AG04450 (cell line): ENCODE measurements at regions not wholly inside any gene's neighbourhood (a gene's known extent, or its start where the extent isn't known, plus 50 kb on each side); places are given as distances from the start of the nearest gene placed in this dataset.

Source experiments
- CTCF ChIA-PET: fragments of 300-600, 350-600 bp; formaldehyde crosslinking; extraction: SDS; loops from one replicate; lab custom pipeline; 2022; ENCODE audit warnings: antibody characterized with exemption, inconsistent platforms; lab: Charles Lee
- POLR2A ChIA-PET: fragments of 350-600 bp; formaldehyde crosslinking; extraction: SDS; loops from one replicate; lab custom pipeline; 2021; ENCODE audit warnings: antibody characterized with exemption, inconsistent platforms; lab: Yijun Ruan, JAX
- DNase-seq: peaks from one replicate; pipeline ENCODE4 v3.0.0-alpha.2; 2011; ENCODE audit warnings: low read depth, low spot score
- H3K27ac ChIP-seq: one replicate; pipeline ENCODE4 v1.5.1; 2012; ENCODE audit warnings: low read depth, low read length, control low read depth
- H3K27me3 ChIP-seq: one replicate; pipeline ENCODE4 v1.6.0; 2012; ENCODE audit warnings: low read length; ENCODE audit not compliant: control insufficient read depth, insufficient read depth
- H3K4me3 ChIP-seq: 2 replicates; pipeline ENCODE4 v1.5.1; 2011; ENCODE audit warnings: mild to moderate bottlenecking, low read depth, low read length, control low read depth
- H3K9me3 ChIP-seq: 2 replicates; pipeline ENCODE4 v1.5.1; 2012; ENCODE audit warnings: low read length; ENCODE audit not compliant: control insufficient read depth, insufficient read depth
- TF ChIP-seq, protein P1 (sequence below): IDR thresholded peaks from 2 replicates; pipeline ENCODE4 v1.5.1; 2011; ENCODE audit warnings: low read depth, low read length, control low read depth, inconsistent platforms

DNA sequence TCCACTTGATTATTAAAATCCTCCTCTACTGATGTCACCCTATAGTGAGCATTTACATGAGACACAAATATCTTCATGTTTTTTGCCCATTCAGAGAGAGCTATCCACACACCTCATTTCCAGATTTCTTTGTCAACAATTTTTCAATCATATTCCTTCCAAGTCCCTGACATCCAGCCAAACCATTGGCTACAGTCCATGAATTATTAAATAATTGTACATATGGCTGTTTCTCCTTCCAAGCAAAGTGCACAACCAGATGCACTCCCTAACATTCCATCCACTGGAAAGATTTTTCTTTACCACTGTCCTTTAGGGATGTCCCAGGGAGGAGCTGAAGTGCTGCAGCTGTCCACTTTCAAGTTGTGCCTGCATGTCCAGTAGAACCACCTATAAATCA, 328.0 kb upstream of the MDFIC2 start:
- TF ChIP-seq, protein P1, sequence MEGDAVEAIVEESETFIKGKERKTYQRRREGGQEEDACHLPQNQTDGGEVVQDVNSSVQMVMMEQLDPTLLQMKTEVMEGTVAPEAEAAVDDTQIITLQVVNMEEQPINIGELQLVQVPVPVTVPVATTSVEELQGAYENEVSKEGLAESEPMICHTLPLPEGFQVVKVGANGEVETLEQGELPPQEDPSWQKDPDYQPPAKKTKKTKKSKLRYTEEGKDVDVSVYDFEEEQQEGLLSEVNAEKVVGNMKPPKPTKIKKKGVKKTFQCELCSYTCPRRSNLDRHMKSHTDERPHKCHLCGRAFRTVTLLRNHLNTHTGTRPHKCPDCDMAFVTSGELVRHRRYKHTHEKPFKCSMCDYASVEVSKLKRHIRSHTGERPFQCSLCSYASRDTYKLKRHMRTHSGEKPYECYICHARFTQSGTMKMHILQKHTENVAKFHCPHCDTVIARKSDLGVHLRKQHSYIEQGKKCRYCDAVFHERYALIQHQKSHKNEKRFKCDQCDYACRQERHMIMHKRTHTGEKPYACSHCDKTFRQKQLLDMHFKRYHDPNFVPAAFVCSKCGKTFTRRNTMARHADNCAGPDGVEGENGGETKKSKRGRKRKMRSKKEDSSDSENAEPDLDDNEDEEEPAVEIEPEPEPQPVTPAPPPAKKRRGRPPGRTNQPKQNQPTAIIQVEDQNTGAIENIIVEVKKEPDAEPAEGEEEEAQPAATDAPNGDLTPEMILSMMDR, result no peak
- DNase-seq, result no peak
- POLR2A ChIA-PET, result no interaction called here
- no peaks in the 10 kb centered on the region for H3K27me3 ChIP-seq
- no peaks in the 10 kb centered on the region for H3K9me3 ChIP-seq
- CTCF ChIA-PET, result no interaction called here
- H3K4me3 ChIP-seq, result no peak overlapping the region
- H3K27ac ChIP-seq, result no peak overlapping the region

GRCh38 chr3:70635301-70635700, 322.9 kb upstream of the MDFIC2 start:
- TF ChIP-seq, protein P1, result no peak
- CTCF ChIA-PET, result no interaction called here
- H3K27ac ChIP-seq, result no peak overlapping the region
- H3K4me3 ChIP-seq, result no peak overlapping the region
- DNase-seq, result no peak
- no peaks in the 10 kb centered on the region for H3K9me3 ChIP-seq
- POLR2A ChIA-PET, result no interaction called here
- no peaks in the 10 kb centered on the region for H3K27me3 ChIP-seq

GRCh38 chr3:70631716-70632307, 319.4 kb upstream of the MDFIC2 start:
- H3K4me3 ChIP-seq, result no peak overlapping the region
- ChIA-PET POLR2A (no interaction called here), CTCF (interaction anchor here (0.6 kb wide), 1 partner anchor 1050 kb away, joined by 6 read pairs; no protein-coding TSS in a partner anchor)
- H3K27me3 ChIP-seq, result no peaks in the 10 kb centered on the region
- DNase-seq, result no peak
- no peaks in the 10 kb centered on the region for H3K9me3 ChIP-seq
- H3K27ac ChIP-seq, result no peak overlapping the region
- TF ChIP-seq, protein P1, result no peak

- no peak for DNase-seq
- POLR2A ChIA-PET, result no interaction called here
- no peaks in the 10 kb centered on the region for H3K9me3 ChIP-seq
- no peak overlapping the region for H3K4me3 ChIP-seq
- peaks cover 3% of the 10 kb centered on the region for H3K27me3 ChIP-seq
- H3K27ac ChIP-seq, result no peak overlapping the region
- CTCF ChIA-PET, result no interaction called here
- TF ChIP-seq, protein P1, result no peak
Observed at GRCh38 chr3:70621451-70621850, 309.0 kb upstream of the MDFIC2 start.

GRCh38 chr3:70620956-70621355, 308.5 kb upstream of the MDFIC2 start:
- Histone ChIP-seq H3K27me3 (peaks cover 3% of the 10 kb centered on the region), H3K9me3 (no peaks in the 10 kb centered on the region), H3K4me3 (no peak overlapping the region), H3K27ac (no peak overlapping the region)
- CTCF ChIA-PET, result no interaction called here
- TF ChIP-seq, protein P1, result no peak
- DNase-seq, result no peak
- POLR2A ChIA-PET, result no interaction called here
